ENCODE measurements at regions not wholly inside any gene's neighbourhood (a gene's known extent, or its start where the extent isn't known, plus 50 kb on each side); places are given as distances from the start of the nearest gene placed in this dataset.
"Not testable (repeated sequence)": the region's sequence is repeated elsewhere in the genome, so short reads cannot be mapped to it uniquely, and the experiment has no call there.

- Histone ChIP-seq H3K9ac (ENCODE audit: insufficient read depth, low read length, poor library complexity, severe bottlenecking) (no peak overlapping the region), H3K27me3 (ENCODE audit: control insufficient read depth in 2 of 2, insufficient read depth in 2 of 2, low read length in 2 of 2) (no peaks in the 10 kb centered on the region), H4K20me1 (ENCODE audit: insufficient read depth, low read length) (no peaks in the 10 kb centered on the region), H3K4me2 (replicated peaks; ENCODE audit: extremely low read depth, low read length, poor library complexity, severe bottlenecking) (no peak overlapping the region), H3K4me3 (replicated peaks in 1 of 3; ENCODE audit: low read depth in 2 of 3, low read length in 3 of 3) (no peak overlapping the region), H3K79me2 (ENCODE audit: insufficient read depth, low read length) (no peaks in the 10 kb centered on the region), H2AFZ (ENCODE audit: insufficient read depth, low read depth, low read length, poor library complexity, severe bottlenecking) (no peak overlapping the region), H3K36me3 (replicated peaks in 1 of 2; ENCODE audit: control insufficient read depth in 1 of 2, insufficient read depth in 2 of 2, low read length in 2 of 2) (no peaks in the 10 kb centered on the region), H3K4me1 (ENCODE audit: control insufficient read depth in 1 of 2, insufficient read depth in 2 of 2, low read length in 2 of 2) (no peaks in the 10 kb centered on the region), H3K9me3 (replicated peaks in 1 of 2; ENCODE audit: control insufficient read depth in 1 of 2, insufficient read depth in 1 of 2, low read length in 2 of 2) (peaks cover 15 to 21% of the 10 kb centered on the region in 2 donors), H3K27ac (ENCODE audit: low read depth in 1 of 2, low read length in 2 of 2) (no peak overlapping the region)
- H3K4me1 Mint-ChIP-seq = peaks cover 6% of the 10 kb centered on the region
- H3K36me3 Mint-ChIP-seq = no peaks in the 10 kb centered on the region
- H3K27me3 Mint-ChIP-seq (ENCODE audit: low read depth in 3 of 3) = peaks cover 0 to 1% (median 0%) of the 10 kb centered on the region in 3 donors
- WGBS (ENCODE audit: insufficient coverage) = no CpG with 5 or more reads among the region's 5 CpGs
- H3K27ac Mint-ChIP-seq = peak overlapping the region in 2 of 7 donors; percentile 18 to 41
- TF ChIP-seq CTCF (IDR thresholded peaks at IDR 0.05) = no peak
- DNase-seq = no peak
- no peak overlapping the region for H3K4me3 Mint-ChIP-seq
- intact Hi-C loops (cut with micrococcal nuclease) = no loop called here
- peaks cover 18 to 30% (median 22%) of the 10 kb centered on the region in 7 donors for H3K9me3 Mint-ChIP-seq
Measured at GRCh38 chr9:38171538-38171884, 102.5 kb upstream of the SHB start.

- H3K27me3 ChIP-seq (ENCODE audit: control insufficient read depth in 2 of 2, insufficient read depth in 2 of 2, low read length in 2 of 2); H2AFZ ChIP-seq (ENCODE audit: insufficient read depth, low read depth, low read length, poor library complexity, severe bottlenecking); H3K4me1 Mint-ChIP-seq; H3K4me3 ChIP-seq (replicated peaks in 1 of 3; ENCODE audit: low read depth in 2 of 3, low read length in 3 of 3); H3K4me3 Mint-ChIP-seq; H3K27ac ChIP-seq (ENCODE audit: low read depth in 1 of 2, low read length in 2 of 2); intact Hi-C loops (cut with micrococcal nuclease); H3K36me3 ChIP-seq (replicated peaks in 1 of 2; ENCODE audit: control insufficient read depth in 1 of 2, insufficient read depth in 2 of 2, low read length in 2 of 2); H3K27me3 Mint-ChIP-seq (ENCODE audit: low read depth in 3 of 3); H3K79me2 ChIP-seq (ENCODE audit: insufficient read depth, low read length); H4K20me1 ChIP-seq (ENCODE audit: insufficient read depth, low read length); H3K9ac ChIP-seq (ENCODE audit: insufficient read depth, low read length, poor library complexity, severe bottlenecking); H3K4me1 ChIP-seq (ENCODE audit: control insufficient read depth in 1 of 2, insufficient read depth in 2 of 2, low read length in 2 of 2); H3K36me3 Mint-ChIP-seq; H3K4me2 ChIP-seq (replicated peaks; ENCODE audit: extremely low read depth, low read length, poor library complexity, severe bottlenecking): not testable (repeated sequence)
- 94% methylated on average over 5 of the region's 9 CpGs for WGBS (ENCODE audit: insufficient coverage)
- DNase-seq = peak in 1 of 3 donors; percentile 58
- Mint-ChIP-seq H3K27ac (peak overlapping the region in 2 of 7 donors; percentile 21 to 41), H3K9me3 (peaks cover 18 to 30% (median 22%) of the 10 kb centered on the region in 7 donors)
- peaks cover 15 to 21% of the 10 kb centered on the region in 2 donors for H3K9me3 ChIP-seq (replicated peaks in 1 of 2; ENCODE audit: control insufficient read depth in 1 of 2, insufficient read depth in 1 of 2, low read length in 2 of 2)
Measured at GRCh38 chr9:38170763-38171537, 101.9 kb upstream of the SHB start.

- H3K4me1 Mint-ChIP-seq; DNase-seq; H3K27ac ChIP-seq (ENCODE audit: low read depth in 1 of 2, low read length in 2 of 2); H3K4me2 ChIP-seq (replicated peaks; ENCODE audit: extremely low read depth, low read length, poor library complexity, severe bottlenecking); H3K36me3 ChIP-seq (replicated peaks in 1 of 2; ENCODE audit: control insufficient read depth in 1 of 2, insufficient read depth in 2 of 2, low read length in 2 of 2); H3K9ac ChIP-seq (ENCODE audit: insufficient read depth, low read length, poor library complexity, severe bottlenecking); H3K4me1 ChIP-seq (ENCODE audit: control insufficient read depth in 1 of 2, insufficient read depth in 2 of 2, low read length in 2 of 2); H3K27me3 Mint-ChIP-seq (ENCODE audit: low read depth in 3 of 3); H3K79me2 ChIP-seq (ENCODE audit: insufficient read depth, low read length); H2AFZ ChIP-seq (ENCODE audit: insufficient read depth, low read depth, low read length, poor library complexity, severe bottlenecking); H3K4me3 ChIP-seq (replicated peaks in 1 of 3; ENCODE audit: low read depth in 2 of 3, low read length in 3 of 3); H4K20me1 ChIP-seq (ENCODE audit: insufficient read depth, low read length); H3K4me3 Mint-ChIP-seq; H3K27ac Mint-ChIP-seq; intact Hi-C loops (cut with micrococcal nuclease); H3K27me3 ChIP-seq (ENCODE audit: control insufficient read depth in 2 of 2, insufficient read depth in 2 of 2, low read length in 2 of 2); H3K36me3 Mint-ChIP-seq: not testable (repeated sequence)
- H3K9me3 ChIP-seq (replicated peaks in 1 of 2; ENCODE audit: control insufficient read depth in 1 of 2, insufficient read depth in 1 of 2, low read length in 2 of 2) = peaks cover 15 to 21% of the 10 kb centered on the region in 2 donors
- 100% methylated on average over 1 of the region's 6 CpGs for WGBS (ENCODE audit: insufficient coverage)
- peaks cover 18 to 30% (median 22%) of the 10 kb centered on the region in 7 donors for H3K9me3 Mint-ChIP-seq
Measured at GRCh38 chr9:38170155-38170554, 101.1 kb upstream of the SHB start.

All from CD14-positive monocyte (primary cell).